ENCODE measurements at regions not wholly inside any gene's neighbourhood (a gene's known extent, or its start where the extent isn't known, plus 50 kb on each side); places are given as distances from the start of the nearest gene placed in this dataset.

GRCh38 chr17:37842401-37842800, 81.8 kb upstream of the TBC1D3K start:
- no peak overlapping the region for H3K4me2 ChIP-seq (ENCODE audit: control insufficient read depth, extremely low read depth, insufficient read depth, low read depth, low read length)
- H3K9me3 ChIP-seq (ENCODE audit: control insufficient read depth, low read depth, low read length): no peaks in the 10 kb centered on the region
- no peak overlapping the region for H3K27ac ChIP-seq (ENCODE audit: control insufficient read depth, insufficient read depth, low read length)
- no peak for TF ChIP-seq CTCF (optimal IDR thresholded peaks at IDR 0.05 in 1 of 3, IDR thresholded peaks at IDR 0.05 in 1 of 3, conservative IDR thresholded peaks at IDR 0.05 in 1 of 3; ENCODE audit: extremely low read depth in 1 of 3, insufficient read depth in 2 of 3, low read length in 3 of 3)
- TF ChIP-seq EZH2 (IDR thresholded peaks at IDR 0.05; ENCODE audit: low read length): no peak
- FAIRE-seq: no peak
- H4K20me1 ChIP-seq (ENCODE audit: control insufficient read depth, extremely low read depth, insufficient read depth, low read length): no peaks in the 10 kb centered on the region
- dilution Hi-C loops (cut with MboI; ENCODE audit: extremely low pct_ligation_motif_present, low sequenced_read_pairs): loop anchor here (10.0 kb wide), 1 partner anchor 128 kb away; no protein-coding TSS in a partner anchor
- no peaks in the 10 kb centered on the region for H3K9me1 ChIP-seq (ENCODE audit: control insufficient read depth, extremely low read depth, insufficient read depth, low read length)
- no peaks in the 10 kb centered on the region for H3K36me3 ChIP-seq (ENCODE audit: control insufficient read depth in 2 of 2, extremely low read depth in 1 of 2, insufficient read depth in 2 of 2, low read length in 2 of 2)
- H3K27me3 ChIP-seq (ENCODE audit: control insufficient read depth, extremely low read depth, insufficient read depth, low read length): peaks cover 12% of the 10 kb centered on the region
- H3K4me1 ChIP-seq (ENCODE audit: control insufficient read depth, extremely low read depth, insufficient read depth, low read length): no peaks in the 10 kb centered on the region
- H3K79me2 ChIP-seq (ENCODE audit: control insufficient read depth, insufficient read depth, low read length): no peaks in the 10 kb centered on the region
- DNase-seq (ENCODE audit: low read depth, low spot score): no peak
- H3K9ac ChIP-seq (ENCODE audit: control insufficient read depth, extremely low read depth, insufficient read depth, low read length): no peak overlapping the region
- H3K4me3 ChIP-seq (ENCODE audit: control insufficient read depth in 2 of 3, extremely low read depth in 1 of 3, insufficient read depth in 2 of 3, low read depth in 1 of 3, low read length in 3 of 3): no peak overlapping the region
- H2AFZ ChIP-seq (ENCODE audit: control insufficient read depth, low read length): no peak overlapping the region

- no peak overlapping the region for H3K27ac ChIP-seq (ENCODE audit: control insufficient read depth, insufficient read depth, low read length)
- no peak for FAIRE-seq
- no peak for TF ChIP-seq CTCF (optimal IDR thresholded peaks at IDR 0.05 in 1 of 3, IDR thresholded peaks at IDR 0.05 in 1 of 3, conservative IDR thresholded peaks at IDR 0.05 in 1 of 3; ENCODE audit: extremely low read depth in 1 of 3, insufficient read depth in 2 of 3, low read length in 3 of 3)
- TF ChIP-seq EZH2 (IDR thresholded peaks at IDR 0.05; ENCODE audit: low read length): no peak
- no peak overlapping the region for H3K9ac ChIP-seq (ENCODE audit: control insufficient read depth, extremely low read depth, insufficient read depth, low read length)
- H4K20me1 ChIP-seq (ENCODE audit: control insufficient read depth, extremely low read depth, insufficient read depth, low read length): no peaks in the 10 kb centered on the region
- DNase-seq (ENCODE audit: low read depth, low spot score): no peak
- H3K27me3 ChIP-seq (ENCODE audit: control insufficient read depth, extremely low read depth, insufficient read depth, low read length): peaks cover 18% of the 10 kb centered on the region
- no peaks in the 10 kb centered on the region for H3K36me3 ChIP-seq (ENCODE audit: control insufficient read depth in 2 of 2, extremely low read depth in 1 of 2, insufficient read depth in 2 of 2, low read length in 2 of 2)
- no peaks in the 10 kb centered on the region for H3K9me3 ChIP-seq (ENCODE audit: control insufficient read depth, low read depth, low read length)
- no peaks in the 10 kb centered on the region for H3K4me1 ChIP-seq (ENCODE audit: control insufficient read depth, extremely low read depth, insufficient read depth, low read length)
- dilution Hi-C loops (cut with MboI; ENCODE audit: extremely low pct_ligation_motif_present, low sequenced_read_pairs): loop anchor here (10.0 kb wide), 1 partner anchor 126 kb away; no protein-coding TSS in a partner anchor
- H3K79me2 ChIP-seq (ENCODE audit: control insufficient read depth, insufficient read depth, low read length): no peaks in the 10 kb centered on the region
- no peak overlapping the region for H3K4me3 ChIP-seq (ENCODE audit: control insufficient read depth in 2 of 3, extremely low read depth in 1 of 3, insufficient read depth in 2 of 3, low read depth in 1 of 3, low read length in 3 of 3)
- H3K4me2 ChIP-seq (ENCODE audit: control insufficient read depth, extremely low read depth, insufficient read depth, low read depth, low read length): no peak overlapping the region
- H2AFZ ChIP-seq (ENCODE audit: control insufficient read depth, low read length): no peak overlapping the region
- no peaks in the 10 kb centered on the region for H3K9me1 ChIP-seq (ENCODE audit: control insufficient read depth, extremely low read depth, insufficient read depth, low read length)
These were observed 83.0 kb upstream of the TBC1D3K start for GRCh38 chr17:37841232-37841631.

All from keratinocyte (primary cell).